Activated CD4-positive, alpha-beta memory T cell treated with anti-CD3 and anti-CD28 coated beads, Interleukin-2, amount 10 ng/mL, durations not matched to agents 7 days and 5 days (primary cell): ENCODE measurements at regions not wholly inside any gene's neighbourhood (a gene's known extent, or its start where the extent isn't known, plus 50 kb on each side); places are given as distances from the start of the nearest gene placed in this dataset.

Source experiments
- CTCF ChIA-PET: fragments of 350-600 bp; sonication (Branson Sonifier 250); formaldehyde crosslinking; loops from one replicate; lab custom pipeline; 2021; ENCODE audit warnings: antibody characterized with exemption, inconsistent platforms; lab: Charles Lee
- POLR2A ChIA-PET: fragments of 350-600 bp; sonication (Branson Sonifier 250); formaldehyde crosslinking; loops from one replicate; lab custom pipeline; 2021; ENCODE audit warnings: antibody characterized with exemption; lab: Charles Lee
- DNase-seq: peaks from one replicate; pipeline ENCODE4 v3.0.0-alpha.2; 2020
- H3K27ac Mint-ChIP-seq: one replicate; pipeline ENCODE4 v1.8.0; 2021; ENCODE audit warnings: mild to moderate bottlenecking, mixed read lengths
- H3K27me3 Mint-ChIP-seq: one replicate; pipeline ENCODE4 v1.8.0; 2021; ENCODE audit warnings: mixed read lengths
- H3K36me3 Mint-ChIP-seq: one replicate; pipeline ENCODE4 v1.8.0; 2021; ENCODE audit warnings: low read depth, mixed read lengths
- H3K4me1 Mint-ChIP-seq: one replicate; pipeline ENCODE4 v1.8.0; 2021; ENCODE audit warnings: mixed read lengths
- H3K4me3 Mint-ChIP-seq: one replicate; pipeline ENCODE4 v1.8.0; 2021; ENCODE audit warnings: mild to moderate bottlenecking, mixed read lengths
- H3K9me3 Mint-ChIP-seq: one replicate; pipeline ENCODE4 v1.8.0; 2021; ENCODE audit warnings: mixed read lengths

DNA sequence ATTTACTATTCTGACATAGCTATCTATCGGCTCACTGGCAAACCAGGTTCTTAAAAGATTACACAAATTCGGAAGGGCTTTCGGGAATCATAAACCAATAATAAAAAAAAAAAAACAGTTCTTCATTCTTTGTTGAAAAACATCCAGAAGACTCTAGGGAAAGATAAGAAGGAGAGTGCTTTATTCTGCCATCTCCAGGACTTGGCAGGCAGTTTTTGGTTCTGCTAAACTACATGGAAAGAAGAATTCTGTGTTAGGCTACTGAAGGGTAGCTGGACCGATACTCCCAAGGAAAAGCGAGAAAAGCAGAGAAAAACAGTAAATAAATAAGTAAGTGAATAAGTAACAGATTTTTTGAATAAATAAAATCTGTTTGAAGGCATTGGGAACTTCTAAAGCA, 423.5 kb upstream of the KLF6 start:
- CTCF ChIA-PET: no interaction called here
- H3K36me3 Mint-ChIP-seq: no peaks in the 10 kb centered on the region
- H3K4me3 Mint-ChIP-seq: no peak overlapping the region
- H3K4me1 Mint-ChIP-seq: no peaks in the 10 kb centered on the region
- DNase-seq: no peak
- H3K27me3 Mint-ChIP-seq: peaks cover 5% of the 10 kb centered on the region
- POLR2A ChIA-PET: no interaction called here
- H3K27ac Mint-ChIP-seq: no peak overlapping the region
- peaks cover 2% of the 10 kb centered on the region for H3K9me3 Mint-ChIP-seq

DNA sequence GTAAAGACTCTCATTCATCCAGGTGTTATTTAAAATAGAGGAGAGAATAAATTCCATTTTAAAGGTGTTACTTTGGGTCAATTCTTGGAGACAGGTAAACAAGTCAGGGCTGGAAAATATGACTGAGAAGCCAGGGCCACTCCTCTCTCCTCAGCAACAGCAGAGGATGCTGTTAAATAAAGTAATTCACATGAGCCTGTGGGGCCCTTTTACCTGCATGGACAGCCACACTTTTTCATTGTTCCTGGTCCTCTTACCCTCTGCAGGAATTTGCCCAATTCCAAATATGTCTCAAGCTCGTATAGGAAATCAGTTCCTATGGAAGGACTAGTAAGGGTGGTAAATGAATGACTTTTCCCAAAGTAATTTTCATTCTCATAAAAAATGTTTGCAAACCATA, 420.1 kb upstream of the KLF6 start:
- ChIA-PET CTCF (no interaction called here), POLR2A (no interaction called here)
- no peaks in the 10 kb centered on the region for H3K36me3 Mint-ChIP-seq
- no peak overlapping the region for H3K27ac Mint-ChIP-seq
- peaks cover 5% of the 10 kb centered on the region for H3K27me3 Mint-ChIP-seq
- H3K4me1 Mint-ChIP-seq: no peaks in the 10 kb centered on the region
- no peak overlapping the region for H3K4me3 Mint-ChIP-seq
- H3K9me3 Mint-ChIP-seq: peaks cover 2% of the 10 kb centered on the region
- DNase-seq: no peak

DNA sequence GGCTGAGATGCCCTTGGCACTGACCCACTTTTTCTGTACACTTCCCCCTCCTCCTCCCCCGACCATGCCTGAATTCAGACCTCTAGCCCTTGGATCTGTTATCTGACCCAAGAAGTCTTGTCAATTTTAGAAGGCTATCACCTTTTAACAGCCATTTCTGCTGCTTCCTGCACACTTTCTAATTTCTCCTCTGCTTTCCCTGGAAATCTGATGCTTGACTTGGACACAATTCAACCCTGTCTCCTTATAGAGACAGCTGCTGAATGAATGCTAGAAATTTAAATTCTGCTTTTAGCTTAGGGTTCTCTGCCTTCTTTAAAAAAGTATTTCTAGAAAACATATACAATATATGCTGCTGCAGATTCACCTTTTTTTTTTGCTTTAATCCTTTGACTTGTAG, 417.9 kb upstream of the KLF6 start:
- Mint-ChIP-seq H3K27me3 (peaks cover 4% of the 10 kb centered on the region), H3K36me3 (no peaks in the 10 kb centered on the region), H3K27ac (no peak overlapping the region), H3K4me3 (no peak overlapping the region), H3K4me1 (no peaks in the 10 kb centered on the region), H3K9me3 (no peaks in the 10 kb centered on the region)
- CTCF ChIA-PET: interaction anchor here (0.9 kb wide), 1 partner anchor 27 kb away, joined by 3 read pairs; no protein-coding TSS in a partner anchor
- POLR2A ChIA-PET: no interaction called here
- DNase-seq: no peak

DNA sequence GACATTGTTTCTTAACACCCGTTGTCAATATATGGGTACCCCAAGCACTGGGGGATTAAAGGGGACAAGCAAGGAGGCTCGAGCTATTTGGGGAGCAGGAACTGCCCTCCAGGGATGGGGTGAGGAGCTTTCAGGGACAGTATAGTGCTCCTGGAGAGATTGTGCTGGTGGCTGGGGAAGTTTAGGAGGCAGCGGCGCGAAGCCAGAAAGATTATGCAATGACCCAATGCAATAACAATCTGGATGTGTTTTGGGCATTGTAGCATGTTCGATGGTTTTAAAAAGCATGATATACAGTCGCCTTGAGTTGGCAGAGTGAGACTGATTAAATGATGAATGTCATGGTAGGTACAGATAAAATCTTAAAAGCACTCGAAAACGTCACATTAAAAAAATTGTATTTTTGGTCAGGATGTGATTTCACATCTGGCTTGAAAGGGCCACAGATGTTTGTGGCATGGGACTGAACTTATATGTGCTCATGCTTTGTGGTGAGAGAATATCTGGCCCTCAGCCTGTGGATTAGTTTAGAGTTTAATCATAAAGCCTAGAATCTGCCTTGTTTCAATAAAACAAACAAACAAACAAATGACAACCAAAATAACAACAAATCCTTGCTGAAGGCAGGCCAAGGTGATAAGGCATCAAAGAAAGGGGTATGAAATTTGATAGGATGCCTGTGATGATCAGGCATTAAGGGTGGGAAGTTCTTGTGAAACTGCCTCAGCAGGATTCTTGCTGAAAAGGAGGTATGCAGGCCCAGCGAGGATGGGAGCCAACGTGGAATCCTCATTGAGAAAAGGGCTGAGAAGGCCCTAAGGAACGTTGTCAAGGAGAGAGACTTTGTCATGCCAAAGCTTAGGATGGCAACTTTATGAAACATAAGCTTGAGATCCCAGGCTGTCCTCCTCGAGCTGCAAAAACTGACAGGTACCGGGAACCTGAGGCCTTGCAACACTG, 417.1 kb upstream of the KLF6 start:
- Mint-ChIP-seq H3K4me3 (no peak overlapping the region), H3K4me1 (no peaks in the 10 kb centered on the region), H3K36me3 (no peaks in the 10 kb centered on the region), H3K27me3 (no peaks in the 10 kb centered on the region), H3K9me3 (no peaks in the 10 kb centered on the region), H3K27ac (no peak overlapping the region)
- DNase-seq: no peak
- POLR2A ChIA-PET: no interaction called here
- CTCF ChIA-PET: no interaction called here

DNA sequence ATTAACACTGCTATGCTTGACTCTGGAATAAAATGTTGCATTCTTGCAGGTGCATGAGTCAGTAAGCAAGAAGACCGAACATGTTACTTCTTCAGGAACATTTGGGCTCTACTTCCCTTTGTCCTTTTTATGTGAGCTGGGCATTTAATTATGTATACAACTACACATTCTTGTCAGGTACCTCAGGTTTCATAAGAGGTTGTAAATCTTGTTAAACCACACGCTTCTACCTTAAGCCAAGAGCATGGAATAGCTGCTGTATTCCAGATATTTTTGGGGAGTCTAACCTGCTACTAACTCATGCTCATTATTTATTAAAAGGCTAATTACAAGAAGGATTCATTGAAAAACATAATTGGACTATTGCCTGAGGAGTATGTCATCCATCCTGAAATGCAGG, 414.2 kb upstream of the KLF6 start:
- DNase-seq: no peak
- Mint-ChIP-seq H3K4me3 (no peak overlapping the region), H3K9me3 (no peaks in the 10 kb centered on the region), H3K36me3 (no peaks in the 10 kb centered on the region), H3K27me3 (no peaks in the 10 kb centered on the region), H3K27ac (no peak overlapping the region), H3K4me1 (no peaks in the 10 kb centered on the region)
- CTCF ChIA-PET: no interaction called here
- POLR2A ChIA-PET: no interaction called here

DNA sequence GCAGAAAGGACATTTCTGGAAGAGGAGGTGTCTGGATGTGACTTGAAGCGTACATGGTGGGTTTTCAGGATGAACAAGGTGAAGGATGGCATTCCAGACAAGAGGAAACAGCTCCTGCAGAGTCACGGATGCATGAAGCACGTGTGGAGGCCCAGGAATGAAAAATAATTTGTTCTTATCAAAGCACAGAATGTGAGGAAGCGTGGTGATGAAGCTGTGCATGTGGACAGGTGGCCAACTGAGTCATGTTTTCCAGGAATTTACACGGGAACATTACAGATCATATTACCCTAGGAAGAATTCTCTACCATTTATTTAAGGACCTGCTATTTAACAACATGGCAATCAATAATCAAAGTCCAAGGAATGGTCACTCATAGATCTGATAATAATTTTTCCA, 413.2 kb upstream of the KLF6 start:
- Mint-ChIP-seq H3K4me3 (no peak overlapping the region), H3K4me1 (no peaks in the 10 kb centered on the region), H3K36me3 (no peaks in the 10 kb centered on the region), H3K9me3 (no peaks in the 10 kb centered on the region), H3K27ac (no peak overlapping the region), H3K27me3 (no peaks in the 10 kb centered on the region)
- ChIA-PET POLR2A (no interaction called here), CTCF (no interaction called here)
- no peak for DNase-seq

DNA sequence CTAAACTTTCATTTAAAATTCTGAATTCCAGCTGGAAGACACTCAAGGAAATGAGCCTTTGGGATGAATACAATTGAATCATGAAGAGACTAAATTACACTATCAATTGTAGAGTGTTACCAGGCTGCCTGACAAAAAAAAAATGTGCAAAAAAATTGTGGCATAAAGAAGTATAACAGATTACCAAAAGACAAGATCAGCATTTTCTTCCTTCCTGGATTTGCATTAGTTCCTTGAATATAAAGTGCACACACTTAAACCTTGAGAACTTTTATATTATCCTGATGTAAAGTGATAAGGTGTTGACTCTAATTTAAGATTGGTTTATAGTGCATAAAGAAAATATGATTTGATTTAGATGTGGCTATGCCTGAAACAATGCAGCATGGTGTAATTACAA, 412.7 kb upstream of the KLF6 start:
- no peaks in the 10 kb centered on the region for H3K9me3 Mint-ChIP-seq
- no peak overlapping the region for H3K4me3 Mint-ChIP-seq
- DNase-seq: no peak
- ChIA-PET CTCF (no interaction called here), POLR2A (no interaction called here)
- no peaks in the 10 kb centered on the region for H3K27me3 Mint-ChIP-seq
- no peaks in the 10 kb centered on the region for H3K36me3 Mint-ChIP-seq
- H3K27ac Mint-ChIP-seq: no peak overlapping the region
- no peaks in the 10 kb centered on the region for H3K4me1 Mint-ChIP-seq

DNA sequence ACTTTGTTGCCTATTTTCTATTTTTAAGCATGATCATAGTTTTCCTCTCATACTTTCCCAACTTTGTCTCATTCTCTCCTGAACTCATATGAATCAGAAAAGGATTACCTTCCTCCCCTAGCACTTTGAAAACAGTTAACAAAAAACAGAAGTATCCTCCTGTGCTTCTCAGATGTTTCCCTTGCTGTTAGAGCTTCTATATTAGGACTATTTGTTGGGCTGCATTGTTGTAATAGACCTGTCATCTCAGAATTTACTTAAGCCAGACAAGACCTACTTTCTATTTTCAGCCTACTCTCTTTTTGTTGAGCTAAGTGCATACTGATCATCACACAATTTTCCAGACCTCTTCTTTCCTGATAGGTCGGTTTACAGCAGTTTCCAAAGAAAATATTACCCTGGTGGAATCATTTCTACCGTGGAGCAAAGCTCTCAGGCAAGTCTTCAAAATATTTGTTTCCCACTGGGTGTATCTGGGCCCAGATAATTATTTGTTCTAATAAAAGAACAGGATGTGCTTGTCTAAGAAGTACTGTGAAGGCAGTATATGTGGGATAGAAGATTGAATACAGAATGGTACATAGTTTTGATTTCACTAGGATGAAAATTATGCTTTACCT, 411.9 kb upstream of the KLF6 start:
- ChIA-PET CTCF (no interaction called here), POLR2A (no interaction called here)
- Mint-ChIP-seq H3K4me1 (no peaks in the 10 kb centered on the region), H3K27me3 (no peaks in the 10 kb centered on the region), H3K27ac (no peak overlapping the region), H3K9me3 (no peaks in the 10 kb centered on the region), H3K4me3 (no peak overlapping the region), H3K36me3 (no peaks in the 10 kb centered on the region)
- no peak for DNase-seq

DNA sequence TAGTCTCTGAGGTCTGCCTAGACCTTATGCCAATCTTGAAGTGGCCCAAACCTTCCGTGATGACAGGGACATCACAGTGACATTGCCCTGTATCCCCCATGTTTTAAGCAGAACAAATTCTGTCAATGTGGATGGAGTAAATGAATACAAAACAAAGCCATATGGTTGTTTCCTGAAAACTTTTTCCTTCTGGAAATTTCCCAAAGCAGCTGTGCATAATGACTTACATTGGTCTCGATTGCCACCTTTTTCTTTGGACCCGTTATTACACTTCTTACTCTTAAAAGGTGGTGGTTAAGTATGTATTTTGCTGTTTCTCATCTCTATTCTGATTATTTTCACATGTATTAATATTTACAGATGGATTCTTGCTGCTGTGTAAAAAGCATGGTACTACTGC, 411.2 kb upstream of the KLF6 start:
- DNase-seq: no peak
- Mint-ChIP-seq H3K36me3 (no peaks in the 10 kb centered on the region), H3K9me3 (no peaks in the 10 kb centered on the region), H3K4me3 (no peak overlapping the region), H3K27ac (no peak overlapping the region), H3K27me3 (no peaks in the 10 kb centered on the region), H3K4me1 (no peaks in the 10 kb centered on the region)
- ChIA-PET CTCF (no interaction called here), POLR2A (no interaction called here)

DNA sequence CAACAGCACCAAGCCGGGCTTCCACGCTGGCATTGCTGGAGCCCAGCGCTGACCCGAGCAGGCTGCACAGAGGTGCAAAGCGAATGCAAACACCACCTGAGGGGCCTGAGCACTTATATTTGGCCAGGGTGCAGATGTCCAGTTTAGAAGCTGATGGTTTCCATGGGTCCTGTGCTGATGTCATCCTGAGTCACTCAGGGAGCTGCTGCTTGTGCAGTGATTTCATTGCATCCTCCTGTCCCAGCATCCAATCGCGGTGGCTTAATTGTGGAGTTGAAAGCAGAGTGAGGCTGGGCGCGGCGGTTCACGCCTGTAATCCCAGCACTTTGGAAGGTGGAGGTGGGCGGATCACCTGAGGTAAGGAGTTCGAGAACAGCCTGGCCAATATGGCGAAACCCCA, 410.2 kb upstream of the KLF6 start:
- H3K9me3 Mint-ChIP-seq: no peaks in the 10 kb centered on the region

DNA sequence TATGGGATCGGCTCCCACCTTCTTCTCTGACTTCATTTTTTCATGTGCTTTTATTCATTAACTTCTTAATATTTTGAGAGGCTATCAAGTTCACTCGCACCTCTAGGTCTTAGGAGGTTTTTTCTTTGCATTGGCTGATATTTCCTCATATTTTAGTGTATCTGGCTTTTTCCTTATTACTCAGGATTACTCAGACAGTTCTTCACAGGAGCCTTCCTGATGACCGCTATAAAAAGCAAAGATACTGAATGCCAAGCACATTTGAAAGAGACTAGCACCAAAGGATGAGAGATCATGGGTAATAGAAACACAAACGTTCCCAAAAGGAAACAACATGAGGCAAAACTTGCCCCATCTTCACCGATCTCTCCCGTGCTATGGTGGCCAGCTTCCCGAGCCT, 409.2 kb upstream of the KLF6 start:
- ChIA-PET POLR2A (no interaction called here), CTCF (no interaction called here)
- Mint-ChIP-seq H3K27me3 (no peaks in the 10 kb centered on the region), H3K36me3 (no peaks in the 10 kb centered on the region), H3K9me3 (no peaks in the 10 kb centered on the region), H3K4me1 (no peaks in the 10 kb centered on the region), H3K27ac (no peak overlapping the region), H3K4me3 (no peak overlapping the region)
- no peak for DNase-seq

More for the DNA sequence above, 410.2 kb upstream of the KLF6 start:
- POLR2A ChIA-PET: no interaction called here
- H3K36me3 Mint-ChIP-seq: no peaks in the 10 kb centered on the region
- H3K27me3 Mint-ChIP-seq: no peaks in the 10 kb centered on the region
- H3K4me3 Mint-ChIP-seq: no peak overlapping the region
- DNase-seq: no peak
- H3K27ac Mint-ChIP-seq: no peak overlapping the region
- H3K4me1 Mint-ChIP-seq: no peaks in the 10 kb centered on the region
- CTCF ChIA-PET: interaction anchor here (0.7 kb wide), 1 partner anchor 461 kb away, joined by 3 read pairs; no protein-coding TSS in a partner anchor

DNA sequence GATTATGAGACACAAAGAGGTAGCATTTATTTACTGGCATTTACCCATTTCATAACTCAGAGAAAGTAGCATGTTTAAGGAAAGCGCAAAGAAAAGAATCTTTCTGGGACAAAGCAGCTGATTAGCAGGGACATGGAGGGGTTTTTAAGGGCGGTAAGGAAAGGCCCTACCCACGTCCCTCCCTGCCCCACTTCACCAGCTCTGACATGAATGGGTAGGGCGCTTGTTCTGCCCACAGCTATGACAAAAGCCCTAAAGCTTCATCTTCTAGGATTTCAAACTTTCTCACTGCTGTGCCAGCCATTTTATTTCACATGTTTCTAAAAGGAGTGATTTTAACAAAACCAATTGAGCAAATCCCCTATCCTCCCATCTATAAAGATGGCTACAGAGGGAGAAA, 406.9 kb upstream of the KLF6 start:
- ChIA-PET POLR2A (no interaction called here), CTCF (no interaction called here)
- H3K9me3 Mint-ChIP-seq: no peaks in the 10 kb centered on the region
- H3K4me1 Mint-ChIP-seq: peaks cover 2% of the 10 kb centered on the region
- no peak for DNase-seq
- no peak overlapping the region for H3K4me3 Mint-ChIP-seq
- H3K27ac Mint-ChIP-seq: no peak overlapping the region
- H3K27me3 Mint-ChIP-seq: no peaks in the 10 kb centered on the region
- H3K36me3 Mint-ChIP-seq: no peaks in the 10 kb centered on the region

DNA sequence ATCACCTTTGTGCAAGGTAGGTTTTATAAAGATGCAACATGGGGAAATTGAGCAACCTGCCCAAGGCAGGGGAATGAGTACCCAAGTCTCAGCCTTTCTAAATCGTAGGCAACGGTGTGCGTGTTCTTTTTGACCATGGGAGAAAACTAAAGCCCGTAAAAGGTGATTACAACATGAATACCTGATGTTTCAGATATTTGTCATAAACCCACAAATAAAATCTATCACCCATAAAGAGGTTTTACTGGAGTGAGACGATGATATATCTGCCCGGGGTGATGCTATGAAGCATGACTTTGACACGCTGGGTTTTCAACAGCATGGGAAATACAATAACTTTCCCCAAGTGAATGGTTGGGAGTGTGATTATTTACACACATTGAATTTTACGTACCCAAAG, 406.3 kb upstream of the KLF6 start:
- no peak overlapping the region for H3K4me3 Mint-ChIP-seq
- no peak for DNase-seq
- CTCF ChIA-PET: no interaction called here
- H3K4me1 Mint-ChIP-seq: peaks cover 2% of the 10 kb centered on the region
- POLR2A ChIA-PET: no interaction called here
- H3K9me3 Mint-ChIP-seq: no peaks in the 10 kb centered on the region
- H3K27ac Mint-ChIP-seq: no peak overlapping the region
- no peaks in the 10 kb centered on the region for H3K36me3 Mint-ChIP-seq
- H3K27me3 Mint-ChIP-seq: no peaks in the 10 kb centered on the region

DNA sequence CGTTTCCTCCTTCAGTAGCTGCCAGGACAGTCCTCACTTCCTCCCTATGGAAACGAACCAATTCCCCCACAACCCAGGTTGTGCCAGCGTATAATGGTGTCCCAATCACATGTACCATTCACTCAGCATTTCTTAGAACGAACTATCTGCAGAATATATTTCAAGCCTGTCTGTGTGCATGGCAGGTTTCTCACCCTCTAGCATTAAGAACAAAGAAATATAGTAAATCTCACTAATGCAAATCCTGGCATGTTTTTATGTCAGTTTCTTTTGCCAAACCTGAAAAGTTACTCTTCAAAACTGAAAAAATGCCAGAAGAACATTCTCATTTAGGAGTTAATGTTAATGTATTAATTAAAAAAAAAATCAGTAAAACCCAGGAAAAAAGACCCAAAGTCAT, 405.9 kb upstream of the KLF6 start:
- ChIA-PET CTCF (no interaction called here), POLR2A (no interaction called here)

More for the DNA sequence above, 405.9 kb upstream of the KLF6 start:
- DNase-seq: no peak
- H3K36me3 Mint-ChIP-seq: no peaks in the 10 kb centered on the region
- H3K4me3 Mint-ChIP-seq: no peak overlapping the region
- H3K4me1 Mint-ChIP-seq: peaks cover 2% of the 10 kb centered on the region
- H3K27ac Mint-ChIP-seq: no peak overlapping the region
- no peaks in the 10 kb centered on the region for H3K9me3 Mint-ChIP-seq
- no peaks in the 10 kb centered on the region for H3K27me3 Mint-ChIP-seq
